Endothelial cell of umbilical vein (primary cell): ENCODE measurements at regions not wholly inside any gene's neighbourhood (a gene's known extent, or its start where the extent isn't known, plus 50 kb on each side); places are given as distances from the start of the nearest gene placed in this dataset.

Source experiments
- CTCF ChIP-seq, 2 donors: IDR thresholded peaks; 1 replicate in 1 of 2; 2 replicates in 1 of 2; pipeline ENCODE4 v1.5.1; 2011; ENCODE audit warnings: low read length in 2 of 2, mild to moderate bottlenecking in 2 of 2, moderate library complexity in 2 of 2, control low read depth in 1 of 2, inconsistent platforms in 1 of 2, low read depth in 1 of 2; ENCODE audit not compliant: insufficient read depth in 1 of 2; ENCODE audit errors: extremely low read depth in 1 of 2
- JUN ChIP-seq: IDR thresholded peaks from 2 replicates; pipeline ENCODE4 v1.6.1; 2011; ENCODE audit warnings: borderline replicate concordance, low read depth; ENCODE audit not compliant: insufficient read length, insufficient read depth
- POLR2AphosphoS5 ChIP-seq: IDR thresholded peaks from 2 replicates; pipeline ENCODE4 v1.6.1; 2012; ENCODE audit warnings: low read depth, mild to moderate bottlenecking, control low read depth, low read length, moderate library complexity; ENCODE audit not compliant: insufficient read depth

- no peak for TF ChIP-seq CTCF (IDR thresholded peaks at IDR 0.05; ENCODE audit: extremely low read depth in 1 of 2, insufficient read depth in 1 of 2, low read depth in 1 of 2, low read length in 2 of 2)
- no peak for TF ChIP-seq JUN
- TF ChIP-seq POLR2AphosphoS5: no peak
Measured at GRCh38 chr2:181275643-181276070, 181.5 kb upstream of the ITGA4 start.
